H1 (cell line): ENCODE measurements at regions not wholly inside any gene's neighbourhood (a gene's known extent, or its start where the extent isn't known, plus 50 kb on each side); places are given as distances from the start of the nearest gene placed in this dataset.

Experiments
- CTCF ChIA-PET: fragments of 300-600 bp; sonication (Branson Sonifier 250); formaldehyde crosslinking; loops from one replicate; lab custom pipeline; 2021; ENCODE audit not compliant: partially characterized antibody; lab: Charles Lee
- POLR2A ChIA-PET: fragments of 300-600 bp; sonication (Branson Sonifier 250); formaldehyde crosslinking; loops from one replicate; lab custom pipeline; 2021; ENCODE audit warnings: inconsistent platforms; ENCODE audit not compliant: partially characterized antibody; lab: Charles Lee
- DNase-seq, 2 experiments: peaks; one replicate each; pipeline versions ENCODE4 v3.0.0 to v3.0.0-alpha.2; 2010 to 2022; ENCODE audit warnings: low spot score in 2 of 2, low read depth in 1 of 2, mixed read lengths in 1 of 2
- FAIRE-seq: peaks from 2 replicates; lab custom pipeline; 2011; peaks lifted over from hg19 to GRCh38; lab: Jason Lieb, UNC
- H2AFZ ChIP-seq: 2 replicates; pipeline ENCODE4 v1.8.1; 2012; ENCODE audit warnings: low read length, inconsistent platforms
- H2AK5ac ChIP-seq: 2 replicates; pipeline ENCODE4 v1.6.1; 2013; ENCODE audit warnings: low read depth, low read length
- H2BK120ac ChIP-seq: replicated peaks from 2 replicates; pipeline ENCODE3; 2013; ENCODE audit warnings: low read depth, low read length, inconsistent platforms
- H2BK12ac ChIP-seq: 2 replicates; pipeline ENCODE4 v1.6.1; 2013; ENCODE audit warnings: low read depth, low read length
- H2BK15ac ChIP-seq: 2 replicates; pipeline ENCODE4 v1.6.1; 2013; ENCODE audit warnings: low read length
- H2BK20ac ChIP-seq: 2 replicates; pipeline ENCODE4 v1.6.1; 2013; ENCODE audit warnings: low read length
- H2BK5ac ChIP-seq: 2 replicates; pipeline ENCODE4 v1.6.1; 2013; ENCODE audit warnings: low read depth, low read length
- H3K14ac ChIP-seq: 2 replicates; pipeline ENCODE4 v1.6.1; 2013; ENCODE audit warnings: inconsistent platforms; ENCODE audit not compliant: insufficient read length
- H3K18ac ChIP-seq: 2 replicates; pipeline ENCODE4 v1.6.1; 2013; ENCODE audit warnings: low read length; ENCODE audit errors: extremely low read depth
- H3K23ac ChIP-seq: 2 replicates; pipeline ENCODE4 v1.6.1; 2013; ENCODE audit warnings: inconsistent platforms; ENCODE audit not compliant: insufficient read length
- H3K23me2 ChIP-seq: 2 replicates; pipeline ENCODE4 v1.6.1; 2013; ENCODE audit warnings: low read depth, low read length
- H3K27ac ChIP-seq: 2 replicates; pipeline ENCODE4 v1.6.1; 2011; ENCODE audit warnings: low read depth, low read length, inconsistent platforms
- H3K27me3 ChIP-seq, 4 experiments: replicated peaks in 1 of 4; 1 replicate in 1 of 4; 2 replicates in 3 of 4; pipeline versions ENCODE4 v1.6.1 to v1.8.1; 2011 to 2013; ENCODE audit warnings: low read length in 3 of 4, mild to moderate bottlenecking in 3 of 4, inconsistent platforms in 2 of 4, mixed read lengths in 2 of 4, moderate library complexity in 1 of 4; ENCODE audit not compliant: control insufficient read depth in 3 of 4, insufficient read depth in 3 of 4; ENCODE audit errors: extremely low read depth in 1 of 4
- H3K36me3 ChIP-seq, 4 experiments: 2 replicates each; pipeline versions ENCODE4 v1.6.1 to v1.8.1; 2011 to 2013; ENCODE audit warnings: mild to moderate bottlenecking in 4 of 4, low read length in 3 of 4, moderate library complexity in 2 of 4, control low read depth in 1 of 4, inconsistent platforms in 1 of 4; ENCODE audit not compliant: insufficient read depth in 4 of 4, control insufficient read depth in 2 of 4
- H3K4ac ChIP-seq: replicated peaks from 2 replicates; pipeline ENCODE3; 2013; ENCODE audit warnings: low read length, low read depth, mixed read lengths, inconsistent platforms; ENCODE audit not compliant: insufficient read length
- H3K4me1 ChIP-seq, 4 experiments: replicated peaks in 1 of 4; 1 replicate in 1 of 4; 2 replicates in 3 of 4; pipeline versions ENCODE4 v1.6.1 to v1.8.1; 2011 to 2013; ENCODE audit warnings: low read length in 3 of 4, inconsistent platforms in 2 of 4, mixed read lengths in 1 of 4; ENCODE audit not compliant: insufficient read depth in 4 of 4, control insufficient read depth in 3 of 4
- H3K4me2 ChIP-seq, 2 experiments: 2 replicates each; pipeline versions ENCODE4 v1.6.1 to v1.8.1; 2011 to 2013; ENCODE audit warnings: low read depth in 2 of 2, low read length in 2 of 2, control low read depth in 1 of 2, inconsistent platforms in 1 of 2, mild to moderate bottlenecking in 1 of 2; ENCODE audit not compliant: insufficient read depth in 1 of 2
- H3K4me3 ChIP-seq, 4 experiments: fragments of 200-600, 300-600 bp in 1 of 4; sonication (generic), shearing (Covaris generic), sonication (Bioruptor Twin) in 1 of 4; 2 replicates each; pipeline versions ENCODE4 v1.5.1 to v1.8.1; 2011 to 2016; ENCODE audit warnings: low read length in 4 of 4, low read depth in 3 of 4, control low read depth in 2 of 4, inconsistent platforms in 2 of 4, mild to moderate bottlenecking in 2 of 4, mixed read lengths in 1 of 4, moderate library complexity in 1 of 4; ENCODE audit not compliant: insufficient read depth in 2 of 4; ENCODE audit errors: extremely low read depth in 1 of 4
- H3K56ac ChIP-seq: replicated peaks from 2 replicates; pipeline ENCODE3; 2013; ENCODE audit warnings: low read depth, mild to moderate bottlenecking, mixed read lengths, low read length, inconsistent platforms; ENCODE audit not compliant: insufficient read length
- H3K79me1 ChIP-seq: 2 replicates; pipeline ENCODE4 v1.6.1; 2013; ENCODE audit warnings: low read depth, low read length, control low read depth
- H3K79me2 ChIP-seq, 2 experiments: 2 replicates each; pipeline versions ENCODE4 v1.6.1 to v1.8.1; 2012 to 2013; ENCODE audit warnings: low read length in 2 of 2, mild to moderate bottlenecking in 2 of 2, inconsistent platforms in 1 of 2; ENCODE audit not compliant: insufficient read depth in 2 of 2, control insufficient read depth in 1 of 2
- H3K9ac ChIP-seq, 4 experiments: replicated peaks in 1 of 4; 1 replicate in 1 of 4; 2 replicates in 3 of 4; pipeline versions ENCODE4 v1.6.1 to v1.8.1; 2011 to 2013; ENCODE audit warnings: low read depth in 3 of 4, low read length in 3 of 4, control low read depth in 2 of 4, mild to moderate bottlenecking in 2 of 4, moderate library complexity in 2 of 4, inconsistent platforms in 1 of 4; ENCODE audit errors: extremely low read depth in 1 of 4
- H3K9me3 ChIP-seq, 2 experiments: 2 replicates each; pipeline versions ENCODE4 v1.6.1 to v1.8.1; 2012 to 2013; ENCODE audit warnings: mild to moderate bottlenecking in 2 of 2, moderate library complexity in 2 of 2, control low read depth in 1 of 2, inconsistent platforms in 1 of 2, low read depth in 1 of 2, low read length in 1 of 2, mixed read lengths in 1 of 2; ENCODE audit not compliant: insufficient read depth in 2 of 2
- H4K20me1 ChIP-seq, 2 experiments: replicated peaks in 1 of 2; 2 replicates each; pipeline versions ENCODE3 to v1.8.1; 2011 to 2013; ENCODE audit warnings: inconsistent platforms in 2 of 2, low read length in 2 of 2, mild to moderate bottlenecking in 1 of 2; ENCODE audit not compliant: insufficient read depth in 2 of 2, control insufficient read depth in 1 of 2
- H4K5ac ChIP-seq: 2 replicates; pipeline ENCODE4 v1.6.1; 2013; ENCODE audit warnings: low read length, low read depth, mixed read lengths, inconsistent platforms; ENCODE audit not compliant: insufficient read length
- H4K8ac ChIP-seq: 2 replicates; pipeline ENCODE4 v1.8.0; 2013; ENCODE audit warnings: mild to moderate bottlenecking, moderate library complexity, low read length, inconsistent platforms; ENCODE audit not compliant: insufficient read depth; ENCODE audit errors: extremely low read depth
- H4K91ac ChIP-seq: replicated peaks from 2 replicates; pipeline ENCODE3; 2013; ENCODE audit warnings: low read length, mixed read lengths, inconsistent platforms; ENCODE audit not compliant: insufficient read length
- CEBPB ChIP-seq: IDR thresholded peaks from 2 replicates; pipeline ENCODE4 v1.6.1; 2012; ENCODE audit warnings: low read depth, low read length
- JUN ChIP-seq: IDR thresholded peaks from 2 replicates; pipeline ENCODE4 v1.6.1; 2011; ENCODE audit warnings: low read depth, mild to moderate bottlenecking, improper control_type of control experiment, low read length
- POU5F1 ChIP-seq: IDR thresholded peaks from 2 replicates; pipeline ENCODE4 v1.6.1; 2011; ENCODE audit warnings: low read depth, mild to moderate bottlenecking, low read length, moderate library complexity
- RAD21 ChIP-seq, 2 experiments: IDR thresholded peaks in 1 of 2; conservative IDR thresholded peaks in 1 of 2; 2 replicates each; pipeline ENCODE4 v1.6.1; 2011; ENCODE audit warnings: low read depth in 2 of 2, low read length in 2 of 2, improper control_type of control experiment in 1 of 2, inconsistent platforms in 1 of 2, mild to moderate bottlenecking in 1 of 2, moderate library complexity in 1 of 2
- SIRT6 ChIP-seq: IDR thresholded peaks from one replicate; pipeline ENCODE4 v1.7.1; 2012; ENCODE audit warnings: low read length, inconsistent platforms
- SIX5 ChIP-seq: IDR thresholded peaks from 2 replicates; pipeline ENCODE4 v1.6.1; 2011; ENCODE audit warnings: mild to moderate bottlenecking, low read depth, low read length
- SRF ChIP-seq: IDR thresholded peaks from 2 replicates; pipeline ENCODE4 v1.6.1; 2011; ENCODE audit warnings: mild to moderate bottlenecking, low read depth, low read length, moderate library complexity
- TAF7 ChIP-seq: optimal IDR thresholded peaks from 2 replicates; pipeline ENCODE3; 2011; ENCODE audit warnings: low read depth, mild to moderate bottlenecking, inconsistent platforms, low read length, moderate library complexity, borderline replicate concordance
- WGBS, 2 experiments: shearing (Covaris generic) in 1 of 2; methylation state at CpG; one replicate each; pipeline versions ENCODE4 v1.1.6 to v1.1.7; 2013 to 2015; ENCODE audit warnings: low lambda C conversion rate in 2 of 2, mixed read lengths in 2 of 2, inconsistent platforms in 1 of 2, low coverage in 1 of 2, missing lambda C conversion rate in 1 of 2; ENCODE audit not compliant: insufficient replicate concordance in 2 of 2, insufficient coverage in 1 of 2, insufficient read length in 1 of 2; ENCODE audit errors: extremely low coverage in 1 of 2, missing lambda C conversion rate in 1 of 2; 5-methylcytosine and 5-hydroxymethylcytosine counted together
- TF ChIP-seq, protein P1 (sequence below): IDR thresholded peaks from 2 replicates; pipeline ENCODE4 v1.6.1; 2012; ENCODE audit warnings: inconsistent platforms
- TF ChIP-seq, protein P2 (sequence below), 3 experiments: IDR thresholded peaks; 1 replicate in 2 of 3; 2 replicates in 1 of 3; pipeline versions ENCODE4 v1.5.1 to v1.6.1; 2011; ENCODE audit warnings: low read length in 3 of 3, mild to moderate bottlenecking in 3 of 3, inconsistent platforms in 2 of 3, low read depth in 1 of 3, moderate library complexity in 1 of 3; ENCODE audit not compliant: insufficient read depth in 1 of 3; ENCODE audit errors: control extremely low read depth in 1 of 3

DNA sequence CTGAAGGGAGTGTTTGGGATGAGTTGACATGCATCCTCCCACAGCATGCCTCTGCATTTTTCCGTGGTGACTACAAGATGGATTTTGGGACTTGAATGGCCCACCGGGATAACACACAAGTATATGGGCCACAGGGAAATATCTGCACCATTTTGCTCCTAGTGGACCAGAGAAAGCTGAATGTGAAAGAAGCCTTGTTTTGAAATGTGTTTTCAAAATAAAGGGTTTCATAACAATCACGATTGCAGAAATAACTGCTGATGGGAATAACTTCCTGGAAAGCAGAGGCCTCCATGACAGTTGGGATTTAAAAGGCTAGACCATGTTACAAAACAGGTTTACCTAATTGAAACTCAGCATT is 77.5 kb upstream of the PRR23C start (continued):
- no peak for TF ChIP-seq SIRT6

DNA sequence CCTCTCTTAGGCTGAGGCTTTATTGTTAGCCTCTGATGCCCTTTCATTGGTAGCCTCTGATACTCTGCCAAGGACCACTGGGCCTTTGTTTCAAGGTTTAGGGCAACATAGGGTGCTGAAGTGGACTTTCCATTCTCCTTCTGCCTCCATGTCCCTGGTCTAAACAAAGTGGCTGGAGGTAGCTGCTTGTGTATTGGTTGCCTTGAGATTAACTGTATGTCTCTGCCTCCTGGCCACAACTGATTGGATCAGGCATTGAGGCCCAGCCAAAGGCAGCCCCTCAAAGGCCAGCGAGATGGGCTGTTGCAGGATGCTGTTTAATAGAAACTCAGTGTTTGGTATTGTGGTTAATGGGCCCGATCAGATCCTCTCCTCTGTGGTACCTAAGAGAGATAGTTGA is 77.9 kb upstream of the PRR23C start:
- no peaks in the 10 kb centered on the region; a peak in 1 of 7 replicates for H3K4me1 ChIP-seq
- no peak overlapping the region for H3K14ac ChIP-seq
- no peak overlapping the region for H2BK5ac ChIP-seq
- no peak overlapping the region for H2BK20ac ChIP-seq
- no peaks in the 10 kb centered on the region for H3K36me3 ChIP-seq
- H2BK15ac ChIP-seq: no peak overlapping the region
- H3K23me2 ChIP-seq: no peaks in the 10 kb centered on the region
- H3K4me2 ChIP-seq: no peak overlapping the region
- H2AK5ac ChIP-seq: no peak overlapping the region
- ChIA-PET CTCF (interaction anchor here (4.1 kb wide), 1 partner anchor 11 kb away, joined by 23 read pairs; no protein-coding TSS in a partner anchor), POLR2A (no interaction called here)
- no peak overlapping the region for H3K56ac ChIP-seq
- H3K79me1 ChIP-seq: no peaks in the 10 kb centered on the region
- DNase-seq (peak in 1 of 2 experiments; percentile 8), FAIRE-seq (no peak)
- no peak overlapping the region for H2AFZ ChIP-seq
- no peak overlapping the region for H2BK12ac ChIP-seq
- H3K4me3 ChIP-seq: no peak overlapping the region
- no peak overlapping the region for H4K8ac ChIP-seq
- no peak overlapping the region for H3K18ac ChIP-seq
- H2BK120ac ChIP-seq: no peak overlapping the region
- 87% methylated on average over 2 of the region's 2 CpGs; no CpG with 5 or more reads in 1 of the 2 experiments for WGBS, 2 experiments
- H4K91ac ChIP-seq: no peak overlapping the region
- H3K4ac ChIP-seq: no peak overlapping the region
- no peaks in the 10 kb centered on the region for H3K27me3 ChIP-seq
- no peaks in the 10 kb centered on the region for H3K79me2 ChIP-seq
- H4K5ac ChIP-seq: no peak overlapping the region
- no peaks in the 10 kb centered on the region; a peak in 1 of 4 replicates for H3K9me3 ChIP-seq
- H3K23ac ChIP-seq: no peak overlapping the region
- no peak overlapping the region for H3K27ac ChIP-seq
- no peaks in the 10 kb centered on the region for H4K20me1 ChIP-seq
- H3K9ac ChIP-seq: no peak overlapping the region
- no peak for TF ChIP-seq RAD21 (IDR thresholded peaks at IDR 0.05 in 1 of 2, conservative IDR thresholded peaks at IDR 0.05 in 1 of 2; ENCODE audit: low read depth in 2 of 2, low read length in 2 of 2)
- no peak for TF ChIP-seq CEBPB
- TF ChIP-seq SRF: no peak
- TF ChIP-seq, protein P1, sequence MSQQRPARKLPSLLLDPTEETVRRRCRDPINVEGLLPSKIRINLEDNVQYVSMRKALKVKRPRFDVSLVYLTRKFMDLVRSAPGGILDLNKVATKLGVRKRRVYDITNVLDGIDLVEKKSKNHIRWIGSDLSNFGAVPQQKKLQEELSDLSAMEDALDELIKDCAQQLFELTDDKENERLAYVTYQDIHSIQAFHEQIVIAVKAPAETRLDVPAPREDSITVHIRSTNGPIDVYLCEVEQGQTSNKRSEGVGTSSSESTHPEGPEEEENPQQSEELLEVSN: no peak
- no peak for TF ChIP-seq POU5F1
- TF ChIP-seq, protein P2, sequence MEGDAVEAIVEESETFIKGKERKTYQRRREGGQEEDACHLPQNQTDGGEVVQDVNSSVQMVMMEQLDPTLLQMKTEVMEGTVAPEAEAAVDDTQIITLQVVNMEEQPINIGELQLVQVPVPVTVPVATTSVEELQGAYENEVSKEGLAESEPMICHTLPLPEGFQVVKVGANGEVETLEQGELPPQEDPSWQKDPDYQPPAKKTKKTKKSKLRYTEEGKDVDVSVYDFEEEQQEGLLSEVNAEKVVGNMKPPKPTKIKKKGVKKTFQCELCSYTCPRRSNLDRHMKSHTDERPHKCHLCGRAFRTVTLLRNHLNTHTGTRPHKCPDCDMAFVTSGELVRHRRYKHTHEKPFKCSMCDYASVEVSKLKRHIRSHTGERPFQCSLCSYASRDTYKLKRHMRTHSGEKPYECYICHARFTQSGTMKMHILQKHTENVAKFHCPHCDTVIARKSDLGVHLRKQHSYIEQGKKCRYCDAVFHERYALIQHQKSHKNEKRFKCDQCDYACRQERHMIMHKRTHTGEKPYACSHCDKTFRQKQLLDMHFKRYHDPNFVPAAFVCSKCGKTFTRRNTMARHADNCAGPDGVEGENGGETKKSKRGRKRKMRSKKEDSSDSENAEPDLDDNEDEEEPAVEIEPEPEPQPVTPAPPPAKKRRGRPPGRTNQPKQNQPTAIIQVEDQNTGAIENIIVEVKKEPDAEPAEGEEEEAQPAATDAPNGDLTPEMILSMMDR (IDR thresholded peaks at IDR 0.05; ENCODE audit: control extremely low read depth in 1 of 3, insufficient read depth in 1 of 3, low read depth in 1 of 3, low read length in 3 of 3): no peak
- no peak for TF ChIP-seq TAF7
- no peak for TF ChIP-seq SIX5
- no peak for TF ChIP-seq JUN
